PC-3 (cell line): ENCODE measurements at regions not wholly inside any gene's neighbourhood (a gene's known extent, or its start where the extent isn't known, plus 50 kb on each side); places are given as distances from the start of the nearest gene placed in this dataset.

ENCODE experiments used
- ATAC-seq: fragments of 200-7000 bp; cut with Tn5 transposase; 2 replicates; pipeline ENCODE4 v1.9.1; 2020; ENCODE audit warnings: mild to moderate bottlenecking, moderate library complexity
- BruUV-seq: library from RNA; stranded (reverse); fragments of 400-500 nt; replicated peaks from 2 replicates; lab custom pipeline; 2021; lab: Mats Ljungman, UMichigan
- CTCF ChIA-PET: fragments of 300-600 bp; sonication (Branson Sonifier 250); formaldehyde crosslinking; loops from one replicate; lab custom pipeline; 2022; ENCODE audit warnings: antibody characterized with exemption; lab: Charles Lee
- POLR2A ChIA-PET: fragments of 300-600 bp; sonication (Branson Sonifier 250); formaldehyde crosslinking; loops from one replicate; lab custom pipeline; 2022; ENCODE audit warnings: antibody characterized with exemption; ENCODE audit not compliant: unreplicated experiment; lab: Charles Lee
- DNase-seq: peaks from one replicate; pipeline ENCODE4 v3.0.0-alpha.2; 2015
- H2AFZ ChIP-seq: fragments of 300-600 bp; sonication (generic); 2 replicates; pipeline ENCODE4 v1.6.0; 2016; ENCODE audit warnings: antibody characterized with exemption, low read length
- H3F3A ChIP-seq: fragments of 300-600 bp; sonication (generic); one replicate; pipeline ENCODE4 v1.6.0; 2017; ENCODE audit warnings: antibody characterized with exemption, low read length, control low read depth, mild to moderate bottlenecking; ENCODE audit not compliant: unreplicated experiment
- H3K27ac ChIP-seq: fragments of 300-600 bp; sonication (generic); 2 replicates; pipeline ENCODE4 v1.5.1; 2016; ENCODE audit warnings: mild to moderate bottlenecking, low read length
- H3K27me3 ChIP-seq: fragments of 300-600 bp; sonication (generic); 2 replicates; pipeline ENCODE4 v1.6.1; 2016; ENCODE audit warnings: low read length, mixed read lengths
- H3K36me3 ChIP-seq: fragments of 300-600 bp; sonication (generic); 2 replicates; pipeline ENCODE4 v1.6.1; 2016; ENCODE audit warnings: low read depth, mixed run types, low read length, mixed read lengths
- H3K4me1 ChIP-seq: fragments of 300-600 bp; sonication (generic); 2 replicates; pipeline ENCODE4 v1.5.1; 2016; ENCODE audit warnings: low read length; ENCODE audit not compliant: insufficient read depth
- H3K4me2 ChIP-seq: fragments of 300-600 bp; sonication (generic); 2 replicates; pipeline ENCODE4 v1.6.0; 2016; ENCODE audit warnings: low read length
- H3K4me3 ChIP-seq: fragments of 300-600 bp; sonication (generic); 2 replicates; pipeline ENCODE4 v1.5.1; 2016; ENCODE audit warnings: mild to moderate bottlenecking, low read length, mixed read lengths
- H3K79me2 ChIP-seq: fragments of 300-600 bp; sonication (generic); 2 replicates; pipeline ENCODE4 v1.6.1; 2017; ENCODE audit warnings: low read length, mixed read lengths
- H3K9ac ChIP-seq: fragments of 300-600 bp; sonication (generic); 2 replicates; pipeline ENCODE4 v1.6.0; 2016; ENCODE audit warnings: mild to moderate bottlenecking, low read length
- H3K9me2 ChIP-seq: fragments of 300-600 bp; sonication (generic); replicated peaks from 2 replicates; pipeline ENCODE4 v1.6.1; 2016; ENCODE audit warnings: mixed run types, low read length, mixed read lengths
- H3K9me3 ChIP-seq: fragments of 300-600 bp; sonication (generic); 2 replicates; pipeline ENCODE4 v1.6.1; 2016; ENCODE audit warnings: low read length, mixed read lengths
- H4K20me1 ChIP-seq: fragments of 300-600 bp; sonication (generic); 2 replicates; pipeline ENCODE4 v1.6.1; 2016; ENCODE audit warnings: low read length, mixed read lengths
- EZH2 ChIP-seq: fragments of 300-600 bp; sonication (generic); IDR thresholded peaks from one replicate; pipeline ENCODE4 v1.6.1; 2017; ENCODE audit warnings: antibody characterized with exemption, mild to moderate bottlenecking, low read length; ENCODE audit not compliant: unreplicated experiment
- EZH2phosphoT487 ChIP-seq: fragments of 300-600 bp; sonication (generic); IDR thresholded peaks from 2 replicates; pipeline ENCODE4 v1.6.1; 2018; ENCODE audit warnings: mild to moderate bottlenecking, antibody characterized with exemption, low read length, borderline replicate concordance
- intact Hi-C: fragments of 100-400 bp; cut with micrococcal nuclease; formaldehyde crosslinking; loops from 2 replicates; pipeline ENCODE4 v1.9.0; 2023
- TF ChIP-seq, protein P1 (sequence below): fragments of 300-600 bp; sonication (generic); conservative IDR thresholded peaks from 2 replicates; pipeline ENCODE4 v1.5.1; 2017; ENCODE audit warnings: antibody characterized with exemption, low read depth, mild to moderate bottlenecking, low read length

DNA sequence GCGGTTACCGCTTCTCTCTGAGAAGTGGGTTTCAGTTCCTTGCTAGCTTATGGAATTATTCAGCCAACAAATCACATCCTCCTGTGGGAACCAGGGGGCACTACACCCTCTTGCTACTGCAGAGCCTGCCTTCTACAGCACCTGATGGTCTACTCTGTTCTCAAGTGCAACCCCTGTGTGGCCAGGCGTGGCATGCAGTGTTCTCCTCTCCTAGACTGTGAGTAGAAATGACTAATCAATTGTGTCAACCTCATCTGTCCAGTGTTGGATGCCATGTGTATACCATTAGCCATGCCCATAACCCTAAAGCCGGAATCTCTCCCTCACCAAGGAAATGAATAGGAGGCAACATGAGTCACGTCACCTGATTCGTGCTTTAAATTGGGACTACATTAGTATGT lies 117.2 kb upstream of the LIFR start:
- intact Hi-C loops = loop anchor here (2.0 to 5.0 kb wide), 2 partner anchors 133 to 249 kb away; no protein-coding TSS in a partner anchor
- H3F3A ChIP-seq = no peaks in the 10 kb centered on the region
- no peak overlapping the region for H3K9ac ChIP-seq
- H3K4me2 ChIP-seq = peak overlapping the region; percentile 20; the same call in 1 of the 2 replicates
- no peaks in the 10 kb centered on the region for H4K20me1 ChIP-seq
- no peak overlapping the region for H2AFZ ChIP-seq
- H3K4me3 ChIP-seq = no peak overlapping the region
- H3K9me2 ChIP-seq = no peaks in the 10 kb centered on the region
- CTCF ChIA-PET = interaction anchor here (0.6 to 1.7 kb wide), 6 partner anchors 81 to 232 kb away, joined by 3 to 6 read pairs (median 3); no protein-coding TSS in a partner anchor
- DNase-seq (peak; percentile 91), ATAC-seq (peak; percentile 90)
- H3K9me3 ChIP-seq = no peaks in the 10 kb centered on the region
- 0 out of 2 replicates have a peak overlapping the region, but pooled peaks have one; percentile 2 for H3K27ac ChIP-seq
- POLR2A ChIA-PET = interaction anchor here (0.6 kb wide), 1 partner anchor 199 kb away, joined by 4 read pairs; no protein-coding TSS in a partner anchor
- no TSS peak for BruUV-seq
- H3K36me3 ChIP-seq = no peaks in the 10 kb centered on the region
- no peaks in the 10 kb centered on the region for H3K79me2 ChIP-seq
- peaks cover 28% of the 10 kb centered on the region for H3K4me1 ChIP-seq
- H3K27me3 ChIP-seq = no peaks in the 10 kb centered on the region
- TF ChIP-seq EZH2phosphoT487 (no peak), EZH2 (no peak)
- TF ChIP-seq, protein P1, sequence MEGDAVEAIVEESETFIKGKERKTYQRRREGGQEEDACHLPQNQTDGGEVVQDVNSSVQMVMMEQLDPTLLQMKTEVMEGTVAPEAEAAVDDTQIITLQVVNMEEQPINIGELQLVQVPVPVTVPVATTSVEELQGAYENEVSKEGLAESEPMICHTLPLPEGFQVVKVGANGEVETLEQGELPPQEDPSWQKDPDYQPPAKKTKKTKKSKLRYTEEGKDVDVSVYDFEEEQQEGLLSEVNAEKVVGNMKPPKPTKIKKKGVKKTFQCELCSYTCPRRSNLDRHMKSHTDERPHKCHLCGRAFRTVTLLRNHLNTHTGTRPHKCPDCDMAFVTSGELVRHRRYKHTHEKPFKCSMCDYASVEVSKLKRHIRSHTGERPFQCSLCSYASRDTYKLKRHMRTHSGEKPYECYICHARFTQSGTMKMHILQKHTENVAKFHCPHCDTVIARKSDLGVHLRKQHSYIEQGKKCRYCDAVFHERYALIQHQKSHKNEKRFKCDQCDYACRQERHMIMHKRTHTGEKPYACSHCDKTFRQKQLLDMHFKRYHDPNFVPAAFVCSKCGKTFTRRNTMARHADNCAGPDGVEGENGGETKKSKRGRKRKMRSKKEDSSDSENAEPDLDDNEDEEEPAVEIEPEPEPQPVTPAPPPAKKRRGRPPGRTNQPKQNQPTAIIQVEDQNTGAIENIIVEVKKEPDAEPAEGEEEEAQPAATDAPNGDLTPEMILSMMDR = peak; percentile 60

DNA sequence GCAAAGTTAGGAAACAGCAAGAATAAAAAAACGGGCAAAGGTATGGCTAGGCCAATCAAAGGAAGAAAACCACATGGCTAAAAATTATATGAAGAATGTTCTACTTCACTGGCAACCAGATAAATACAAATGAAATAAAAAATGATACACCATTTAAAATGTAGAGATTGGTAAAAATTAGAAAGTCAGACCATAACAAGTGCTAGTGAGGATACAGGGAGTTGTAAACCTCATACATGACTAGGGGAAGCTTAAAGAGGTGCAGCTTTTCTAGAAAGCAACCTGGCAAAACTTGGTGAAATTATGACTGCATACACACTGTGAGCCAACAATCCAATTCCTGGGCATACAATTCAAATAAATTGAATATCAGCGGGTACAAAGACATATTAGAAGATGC lies 119.0 kb upstream of the LIFR start:
- CTCF ChIA-PET = no interaction called here
- no peak for ATAC-seq
- TF ChIP-seq EZH2phosphoT487 (no peak), EZH2 (no peak)
- TF ChIP-seq, protein P1 = no peak

DNA sequence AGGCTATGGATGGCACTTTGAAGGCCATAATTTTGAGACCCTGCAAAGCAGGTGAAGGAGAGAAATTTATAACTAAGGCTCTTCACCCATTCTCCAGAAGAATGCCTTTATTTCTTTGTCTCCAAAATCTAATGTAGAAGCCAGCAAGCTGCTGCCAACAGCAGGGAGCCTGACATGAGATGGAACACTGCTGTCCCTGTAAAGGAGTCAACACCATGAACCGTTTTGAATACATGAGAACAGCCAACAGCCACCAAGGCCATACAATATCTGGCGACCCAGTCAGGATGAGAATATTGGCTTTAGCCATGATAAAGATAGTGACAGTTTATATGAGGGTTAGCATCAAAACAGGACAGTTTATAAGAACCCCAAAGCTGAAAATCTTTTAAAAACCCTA lies 121.2 kb upstream of the LIFR start:
- TF ChIP-seq, protein P1 = no peak
- TF ChIP-seq EZH2 = no peak
- TF ChIP-seq EZH2phosphoT487 = no peak
- H3K9ac ChIP-seq = no peak overlapping the region
- H4K20me1 ChIP-seq = no peaks in the 10 kb centered on the region
- H3K36me3 ChIP-seq = no peaks in the 10 kb centered on the region
- peaks cover 19% of the 10 kb centered on the region for H3K4me1 ChIP-seq
- no peaks in the 10 kb centered on the region for H3F3A ChIP-seq
- intact Hi-C loops = no loop called here
- ATAC-seq (no peak), DNase-seq (no peak)
- POLR2A ChIA-PET = no interaction called here
- CTCF ChIA-PET = no interaction called here
- no peak overlapping the region for H3K27ac ChIP-seq
- H3K9me2 ChIP-seq = no peaks in the 10 kb centered on the region
- no peaks in the 10 kb centered on the region for H3K9me3 ChIP-seq
- no peaks in the 10 kb centered on the region for H3K79me2 ChIP-seq
- H3K4me2 ChIP-seq = no peak overlapping the region
- BruUV-seq = no TSS peak
- H3K27me3 ChIP-seq = no peaks in the 10 kb centered on the region
- no peak overlapping the region for H2AFZ ChIP-seq
- H3K4me3 ChIP-seq = no peak overlapping the region

More for the DNA sequence above, 119.0 kb upstream of the LIFR start:
- POLR2A ChIA-PET = interaction anchor here (0.7 kb wide), 1 partner anchor 230 kb away, joined by 3 read pairs; no protein-coding TSS in a partner anchor
- H3K27me3 ChIP-seq = no peaks in the 10 kb centered on the region
- H3K4me2 ChIP-seq = no peak overlapping the region
- H3K4me1 ChIP-seq = peaks cover 28% of the 10 kb centered on the region
- no TSS peak for BruUV-seq
- H3K9ac ChIP-seq = no peak overlapping the region
- no peak overlapping the region for H3K27ac ChIP-seq
- no peaks in the 10 kb centered on the region for H3K9me3 ChIP-seq
- no peak overlapping the region for H2AFZ ChIP-seq
- no peaks in the 10 kb centered on the region for H4K20me1 ChIP-seq
- no peak overlapping the region for H3K4me3 ChIP-seq
- no peaks in the 10 kb centered on the region for H3K79me2 ChIP-seq
- no peaks in the 10 kb centered on the region for H3F3A ChIP-seq
- H3K36me3 ChIP-seq = no peaks in the 10 kb centered on the region
- no peak for DNase-seq
- intact Hi-C loops = no loop called here
- H3K9me2 ChIP-seq = no peaks in the 10 kb centered on the region
